Ovary (tissue), 3 donors: ENCODE measurements at regions not wholly inside any gene's neighbourhood (a gene's known extent, or its start where the extent isn't known, plus 50 kb on each side); places are given as distances from the start of the nearest gene placed in this dataset.

ENCODE experiments used
- CTCF ChIP-seq, 3 donors: fragments of 450-650 bp in 2 of 3; fragments of 200-600 bp in 1 of 3; IDR thresholded peaks; one replicate each; pipeline versions ENCODE4 v1.5.1 to v1.8.0; 2016 to 2022; ENCODE audit warnings: antibody characterized with exemption in 3 of 3, mild to moderate bottlenecking in 1 of 3
- EP300 ChIP-seq: sonication (generic); formaldehyde crosslinking; IDR thresholded peaks from one replicate; pipeline ENCODE4 v1.6.1; 2017; ENCODE audit warnings: antibody characterized with exemption
- POLR2A ChIP-seq: fragments of 450-650 bp; IDR thresholded peaks from one replicate; pipeline ENCODE4 v1.6.1; 2017; ENCODE audit warnings: antibody characterized with exemption, mild to moderate bottlenecking, moderate library complexity
- donor health status: DM: no; HTN: no; CAD: no.

GRCh38 chr12:59941461-59941860, 345.6 kb downstream of the SLC16A7 start:
- TF ChIP-seq CTCF (IDR thresholded peaks at IDR 0.05): no peak
- TF ChIP-seq EP300: no peak
- TF ChIP-seq POLR2A: no peak
